Kidney epithelial cell (primary cell): ENCODE measurements at regions not wholly inside any gene's neighbourhood (a gene's known extent, or its start where the extent isn't known, plus 50 kb on each side); places are given as distances from the start of the nearest gene placed in this dataset.

ENCODE experiments used
- DNase-seq: peaks from one replicate; pipeline ENCODE4 v3.0.0-alpha.2; 2010; ENCODE audit warnings: low read depth
- H3K27me3 ChIP-seq: 2 replicates; pipeline ENCODE4 v1.6.0; 2011; ENCODE audit warnings: low read length; ENCODE audit not compliant: control insufficient read depth, insufficient read depth
- H3K36me3 ChIP-seq: 2 replicates; pipeline ENCODE4 v1.5.1; 2011; ENCODE audit warnings: low read length; ENCODE audit not compliant: control insufficient read depth, insufficient read depth
- H3K4me3 ChIP-seq: 2 replicates; pipeline ENCODE4 v1.5.1; 2011; ENCODE audit warnings: low read depth, mild to moderate bottlenecking, control low read depth, low read length
- TF ChIP-seq, protein P1 (sequence below): IDR thresholded peaks from 2 replicates; pipeline ENCODE4 v1.5.1; 2011; ENCODE audit warnings: mild to moderate bottlenecking, moderate library complexity, low read length, control low read depth, inconsistent platforms; ENCODE audit not compliant: insufficient read depth, poor library complexity, severe bottlenecking

DNA sequence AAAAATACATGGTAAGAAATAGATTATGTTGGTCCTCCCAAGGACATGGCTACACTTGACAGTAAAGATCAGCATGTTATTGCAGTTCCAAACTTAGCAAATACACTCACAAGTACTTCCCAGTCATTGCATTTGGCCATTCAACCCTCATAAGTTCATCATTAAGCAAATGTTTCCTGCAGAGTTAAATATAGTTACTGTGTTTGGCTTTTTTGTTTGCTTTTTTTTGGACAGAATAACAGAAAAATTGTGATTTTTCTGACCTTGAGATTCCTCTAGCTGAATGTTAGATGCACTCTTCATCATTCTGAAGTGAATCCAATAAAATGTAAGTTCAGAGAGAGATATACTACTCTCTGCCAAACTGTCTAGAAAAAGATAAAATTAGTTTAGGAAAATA, 295.3 kb downstream of the GPD2 start:
- Histone ChIP-seq H3K36me3 (no peaks in the 10 kb centered on the region), H3K27me3 (no peaks in the 10 kb centered on the region), H3K4me3 (no peak overlapping the region)
- no peak for DNase-seq
- TF ChIP-seq, protein P1, sequence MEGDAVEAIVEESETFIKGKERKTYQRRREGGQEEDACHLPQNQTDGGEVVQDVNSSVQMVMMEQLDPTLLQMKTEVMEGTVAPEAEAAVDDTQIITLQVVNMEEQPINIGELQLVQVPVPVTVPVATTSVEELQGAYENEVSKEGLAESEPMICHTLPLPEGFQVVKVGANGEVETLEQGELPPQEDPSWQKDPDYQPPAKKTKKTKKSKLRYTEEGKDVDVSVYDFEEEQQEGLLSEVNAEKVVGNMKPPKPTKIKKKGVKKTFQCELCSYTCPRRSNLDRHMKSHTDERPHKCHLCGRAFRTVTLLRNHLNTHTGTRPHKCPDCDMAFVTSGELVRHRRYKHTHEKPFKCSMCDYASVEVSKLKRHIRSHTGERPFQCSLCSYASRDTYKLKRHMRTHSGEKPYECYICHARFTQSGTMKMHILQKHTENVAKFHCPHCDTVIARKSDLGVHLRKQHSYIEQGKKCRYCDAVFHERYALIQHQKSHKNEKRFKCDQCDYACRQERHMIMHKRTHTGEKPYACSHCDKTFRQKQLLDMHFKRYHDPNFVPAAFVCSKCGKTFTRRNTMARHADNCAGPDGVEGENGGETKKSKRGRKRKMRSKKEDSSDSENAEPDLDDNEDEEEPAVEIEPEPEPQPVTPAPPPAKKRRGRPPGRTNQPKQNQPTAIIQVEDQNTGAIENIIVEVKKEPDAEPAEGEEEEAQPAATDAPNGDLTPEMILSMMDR = no peak

GRCh38 chr2:156736950-156737349, 300.8 kb downstream of the GPD2 start:
- TF ChIP-seq, protein P1 = no peak
- H3K36me3 ChIP-seq = no peaks in the 10 kb centered on the region
- no peak for DNase-seq
- no peak overlapping the region for H3K4me3 ChIP-seq
- H3K27me3 ChIP-seq = no peaks in the 10 kb centered on the region

DNA sequence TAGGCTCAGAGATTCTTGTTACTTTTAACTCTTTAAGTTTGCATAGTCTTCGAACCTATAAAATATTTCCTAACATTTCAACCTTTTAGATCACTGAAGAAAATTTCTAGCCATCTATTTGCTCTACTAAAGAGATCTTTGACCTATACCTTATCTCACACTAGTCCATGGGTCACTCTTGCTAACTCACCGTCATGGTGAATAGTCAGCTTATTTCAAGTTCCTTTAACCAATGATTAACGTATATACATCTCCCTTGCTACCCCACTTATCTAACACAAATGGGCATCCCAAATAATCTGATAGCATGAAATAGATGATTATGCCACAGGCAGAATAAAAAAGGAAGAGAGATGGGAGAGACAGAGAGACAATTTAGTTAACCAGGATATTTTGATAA, 303.1 kb downstream of the GPD2 start:
- TF ChIP-seq, protein P1 = no peak
- DNase-seq = no peak

DNA sequence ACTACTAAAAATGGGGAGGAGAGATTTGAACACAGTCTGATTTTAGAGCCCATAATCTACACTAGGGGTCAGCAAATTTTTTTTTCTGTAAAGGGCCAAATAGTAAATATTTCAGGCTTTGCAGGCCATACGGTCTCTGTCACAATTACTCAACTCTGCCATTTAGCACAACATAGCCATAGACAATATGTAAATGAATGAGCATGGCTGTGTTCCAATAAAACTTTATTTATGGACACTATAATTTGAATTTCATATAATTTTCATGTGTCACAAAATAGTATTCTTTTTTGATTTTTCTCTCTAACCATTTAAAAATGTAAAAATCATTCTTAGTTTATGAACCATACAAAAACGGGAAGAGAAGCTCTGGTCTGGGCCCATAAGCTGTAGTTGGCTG, 309.4 kb downstream of the GPD2 start:
- Histone ChIP-seq H3K36me3 (no peaks in the 10 kb centered on the region), H3K27me3 (no peaks in the 10 kb centered on the region), H3K4me3 (no peak overlapping the region)
- TF ChIP-seq, protein P1 = no peak
- DNase-seq = no peak

More for the DNA sequence above, 303.1 kb downstream of the GPD2 start:
- Histone ChIP-seq H3K36me3 (no peaks in the 10 kb centered on the region), H3K27me3 (no peaks in the 10 kb centered on the region), H3K4me3 (no peak overlapping the region)

- no peaks in the 10 kb centered on the region for H3K36me3 ChIP-seq
- TF ChIP-seq, protein P1 = no peak
- no peak overlapping the region for H3K4me3 ChIP-seq
- H3K27me3 ChIP-seq = no peaks in the 10 kb centered on the region
- DNase-seq = no peak
Observed at GRCh38 chr2:156748221-156748620, 312.0 kb downstream of the GPD2 start.

DNA sequence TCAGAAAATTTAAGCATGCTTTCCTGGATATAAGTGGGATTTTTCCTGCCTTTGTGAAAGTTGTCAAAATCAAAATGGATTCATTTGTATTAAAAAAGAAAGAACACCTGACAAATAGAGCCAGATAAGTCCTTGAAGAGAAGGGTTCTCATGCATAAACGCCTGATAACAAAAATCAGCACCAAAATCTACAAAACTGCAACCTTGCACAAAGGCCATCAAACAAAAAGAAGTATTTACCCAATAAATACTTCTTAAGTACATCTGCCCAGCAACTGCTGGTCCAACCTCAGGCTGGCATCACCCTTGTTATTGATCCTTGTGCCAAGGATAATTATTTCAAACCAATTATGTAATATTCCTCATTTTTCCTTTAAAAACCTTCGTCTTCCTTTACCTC, 315.9 kb downstream of the GPD2 start:
- no peaks in the 10 kb centered on the region for H3K27me3 ChIP-seq
- TF ChIP-seq, protein P1 = no peak
- no peaks in the 10 kb centered on the region for H3K36me3 ChIP-seq
- no peak overlapping the region for H3K4me3 ChIP-seq
- no peak for DNase-seq
